ENCODE measurements at regions not wholly inside any gene's neighbourhood (a gene's known extent, or its start where the extent isn't known, plus 50 kb on each side); places are given as distances from the start of the nearest gene placed in this dataset.

- TF ChIP-seq POLR2A (IDR thresholded peaks at IDR 0.05), result no peak
- no peak for TF ChIP-seq CTCF (IDR thresholded peaks at IDR 0.05)
These were observed 417.6 kb upstream of the DYNLRB2 start for GRCh38 chr16:80123189-80123588.
